ENCODE measurements at regions not wholly inside any gene's neighbourhood (a gene's known extent, or its start where the extent isn't known, plus 50 kb on each side); places are given as distances from the start of the nearest gene placed in this dataset.

DNA sequence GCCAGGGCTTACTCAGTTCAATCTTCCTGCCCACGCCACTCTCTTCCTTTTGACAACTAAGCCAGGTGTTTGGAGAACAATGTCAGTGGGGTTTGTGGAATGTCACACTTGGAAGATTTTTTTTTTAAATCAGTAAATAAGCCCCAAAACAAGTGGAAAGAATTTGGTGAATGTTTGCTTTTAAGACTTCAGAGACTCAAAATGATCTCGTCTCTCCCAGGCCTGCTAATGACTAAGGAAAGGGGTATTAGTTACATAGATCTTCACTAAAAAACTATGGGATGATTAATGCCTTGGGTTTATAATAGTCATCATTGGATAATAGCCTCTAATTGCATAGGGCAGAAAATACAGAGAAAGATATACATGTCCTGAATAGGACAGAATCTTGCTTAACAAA, 166.4 kb downstream of the DMRT2 start:
- no peak for DNase-seq
- TF ChIP-seq POLR2A (IDR thresholded peaks at IDR 0.05): no peak
- TF ChIP-seq, protein P1, sequence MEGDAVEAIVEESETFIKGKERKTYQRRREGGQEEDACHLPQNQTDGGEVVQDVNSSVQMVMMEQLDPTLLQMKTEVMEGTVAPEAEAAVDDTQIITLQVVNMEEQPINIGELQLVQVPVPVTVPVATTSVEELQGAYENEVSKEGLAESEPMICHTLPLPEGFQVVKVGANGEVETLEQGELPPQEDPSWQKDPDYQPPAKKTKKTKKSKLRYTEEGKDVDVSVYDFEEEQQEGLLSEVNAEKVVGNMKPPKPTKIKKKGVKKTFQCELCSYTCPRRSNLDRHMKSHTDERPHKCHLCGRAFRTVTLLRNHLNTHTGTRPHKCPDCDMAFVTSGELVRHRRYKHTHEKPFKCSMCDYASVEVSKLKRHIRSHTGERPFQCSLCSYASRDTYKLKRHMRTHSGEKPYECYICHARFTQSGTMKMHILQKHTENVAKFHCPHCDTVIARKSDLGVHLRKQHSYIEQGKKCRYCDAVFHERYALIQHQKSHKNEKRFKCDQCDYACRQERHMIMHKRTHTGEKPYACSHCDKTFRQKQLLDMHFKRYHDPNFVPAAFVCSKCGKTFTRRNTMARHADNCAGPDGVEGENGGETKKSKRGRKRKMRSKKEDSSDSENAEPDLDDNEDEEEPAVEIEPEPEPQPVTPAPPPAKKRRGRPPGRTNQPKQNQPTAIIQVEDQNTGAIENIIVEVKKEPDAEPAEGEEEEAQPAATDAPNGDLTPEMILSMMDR (IDR thresholded peaks at IDR 0.05): no peak
- Histone ChIP-seq H3K27me3 (no peaks in the 10 kb centered on the region), H3K4me1 (no peaks in the 10 kb centered on the region), H3K36me3 (no peaks in the 10 kb centered on the region), H3K27ac (no peak overlapping the region), H3K4me3 (no peak overlapping the region), H3K9me3 (no peaks in the 10 kb centered on the region)

DNA sequence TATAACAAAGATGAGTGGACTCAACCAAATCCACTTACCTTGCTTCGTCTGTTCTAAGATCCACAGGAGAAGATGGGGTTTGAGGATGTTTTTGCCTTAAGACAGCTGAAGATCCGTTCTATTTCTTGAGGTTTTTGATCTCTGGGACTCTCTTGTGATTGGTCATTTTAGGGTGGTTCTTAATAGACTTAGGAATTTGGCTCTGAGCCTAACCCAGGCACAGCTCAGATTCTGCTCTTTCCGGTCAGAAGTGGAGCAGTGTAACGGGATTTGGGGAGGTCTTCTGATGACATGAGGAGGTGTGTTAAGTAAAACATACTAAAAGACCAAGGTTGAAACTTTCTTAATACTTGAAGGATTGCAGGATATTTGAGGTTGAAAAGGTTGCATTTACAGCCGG, 166.9 kb downstream of the DMRT2 start:
- Histone ChIP-seq H3K27me3 (no peaks in the 10 kb centered on the region), H3K27ac (no peak overlapping the region), H3K36me3 (no peaks in the 10 kb centered on the region), H3K9me3 (no peaks in the 10 kb centered on the region), H3K4me3 (no peak overlapping the region), H3K4me1 (no peaks in the 10 kb centered on the region)
- TF ChIP-seq, protein P1 (IDR thresholded peaks at IDR 0.05): no peak
- no peak for TF ChIP-seq POLR2A (IDR thresholded peaks at IDR 0.05)
- DNase-seq: no peak

DNA sequence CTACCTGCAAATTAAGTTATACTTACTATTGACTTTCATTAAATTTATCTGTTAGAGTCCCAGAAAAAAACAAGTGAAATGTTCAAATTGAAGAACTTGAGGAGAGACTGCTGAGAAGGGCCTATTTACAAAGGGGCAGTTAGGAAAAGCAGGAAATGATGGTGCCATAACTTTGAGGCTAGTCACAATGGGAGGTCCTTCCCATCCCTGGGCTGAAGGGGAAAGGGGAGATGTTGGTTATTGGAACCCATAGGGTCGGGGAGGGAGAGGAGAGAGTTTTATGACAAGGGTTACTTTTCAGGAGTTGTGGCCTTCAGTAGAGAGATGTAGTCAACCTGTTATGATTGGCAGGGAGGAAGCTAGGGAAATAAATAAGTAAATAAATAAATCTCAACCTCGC, 169.1 kb downstream of the DMRT2 start:
- no peak for DNase-seq
- no peaks in the 10 kb centered on the region for H3K4me1 ChIP-seq
- TF ChIP-seq, protein P1 (IDR thresholded peaks at IDR 0.05): no peak
- TF ChIP-seq POLR2A (IDR thresholded peaks at IDR 0.05): no peak
- no peaks in the 10 kb centered on the region for H3K9me3 ChIP-seq
- H3K4me3 ChIP-seq: no peak overlapping the region
- no peak overlapping the region for H3K27ac ChIP-seq
- no peaks in the 10 kb centered on the region for H3K27me3 ChIP-seq
- H3K36me3 ChIP-seq: no peaks in the 10 kb centered on the region

DNA sequence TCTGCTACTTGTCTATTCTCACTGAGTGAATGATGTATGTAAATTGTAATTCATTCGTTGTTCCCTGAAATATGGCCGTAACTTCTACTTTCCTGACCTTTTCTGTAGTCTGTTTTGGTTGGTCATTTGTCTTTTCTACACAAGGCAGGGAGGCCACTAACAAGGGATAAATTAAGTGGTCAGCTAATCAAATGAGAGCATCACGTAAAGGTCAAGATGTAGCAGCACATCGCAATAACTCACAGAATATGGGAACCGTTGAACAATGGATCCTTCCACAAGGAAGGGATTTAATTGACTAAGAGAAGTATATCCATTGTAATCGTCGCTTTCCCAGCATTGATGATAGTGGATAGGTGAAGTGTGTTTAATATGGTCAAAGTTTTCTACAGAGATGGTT, 171.1 kb downstream of the DMRT2 start:
- DNase-seq: no peak
- H3K9me3 ChIP-seq: no peaks in the 10 kb centered on the region
- H3K36me3 ChIP-seq: no peaks in the 10 kb centered on the region
- no peaks in the 10 kb centered on the region for H3K4me1 ChIP-seq
- TF ChIP-seq POLR2A (IDR thresholded peaks at IDR 0.05): no peak
- TF ChIP-seq, protein P1 (IDR thresholded peaks at IDR 0.05): no peak
- H3K27ac ChIP-seq: no peak overlapping the region
- H3K4me3 ChIP-seq: no peak overlapping the region
- no peaks in the 10 kb centered on the region for H3K27me3 ChIP-seq

DNA sequence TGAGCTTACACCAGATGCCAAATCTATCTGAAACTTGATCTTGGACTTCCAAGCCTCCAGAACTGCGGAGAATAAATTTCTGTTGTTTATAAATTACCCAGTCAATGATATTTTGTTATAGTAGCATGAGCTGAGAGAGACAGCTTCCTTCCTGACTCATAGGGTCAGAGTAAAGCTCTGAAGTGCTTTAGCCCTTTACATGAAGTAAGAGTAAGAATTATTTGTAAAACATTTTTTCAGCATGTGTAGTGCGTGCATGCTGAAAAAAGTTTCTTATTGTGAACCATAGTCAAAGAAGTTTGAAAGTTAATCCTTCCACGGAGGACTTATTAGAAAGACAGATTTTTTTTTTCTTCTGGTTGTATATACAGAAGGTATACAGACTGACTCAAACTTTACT, 172.4 kb downstream of the DMRT2 start:
- H3K36me3 ChIP-seq: no peaks in the 10 kb centered on the region
- no peak overlapping the region for H3K27ac ChIP-seq
- H3K4me1 ChIP-seq: no peaks in the 10 kb centered on the region
- no peak for DNase-seq
- no peaks in the 10 kb centered on the region for H3K27me3 ChIP-seq
- H3K4me3 ChIP-seq: no peak overlapping the region
- no peaks in the 10 kb centered on the region for H3K9me3 ChIP-seq
- TF ChIP-seq, protein P1 (IDR thresholded peaks at IDR 0.05): no peak
- TF ChIP-seq POLR2A (IDR thresholded peaks at IDR 0.05): no peak

Measured in Peyer's patch (tissue), 4 donors.